Heart left ventricle (tissue), 13 donors: ENCODE measurements at regions not wholly inside any gene's neighbourhood (a gene's known extent, or its start where the extent isn't known, plus 50 kb on each side); places are given as distances from the start of the nearest gene placed in this dataset.

Experiments
- POLR2A ChIP-seq, 2 donors: fragments of 450-650 bp; IDR thresholded peaks; one replicate each; pipeline ENCODE4 v1.6.1; 2017; ENCODE audit warnings: antibody characterized with exemption in 2 of 2, mild to moderate bottlenecking in 2 of 2, moderate library complexity in 2 of 2
- TF ChIP-seq, protein P1 (sequence below), 12 donors: fragments of 200-600 bp; sonication (generic) in 4 of 12; IDR thresholded peaks; one replicate each; pipeline versions ENCODE4 v1.5.0 to v1.8.0; 2018 to 2022; ENCODE audit warnings: antibody characterized with exemption in 12 of 12, mild to moderate bottlenecking in 5 of 12
- donor health status: ischemic (EF 13 %, LVEDD 7.1; RV severe dilation, severe dysfunction).
- donor health status: DM: no; HTN: yes; CAD: no.
- donor health status: DM: no; HTN: no; CAD: no.
- donor health status: ischemic (EF 25% LVEDD 6.9; RV normal size, moderate dysfunction).
- donor health status: ischemic (EF 25% LVEDD 5.7; RV mildly dilated, moderate dysfunction).
- donor health status: ischemic (EF 35%, LVEDD 5.7; RV mildly dilated, moderate dysfunction).
- donor health status: nonischemic (EF 11% LVEDD 7.7; RV severe dilation, severe dysfunction).
- donor health status: DM: yes; HTN: yes; CAD: no.
- donor health status: PGD.
- donor health status: ischemic (EF 29% LVEDD 5.4; RV normal size, mild dysfunction).
- donor health status: nonischemic (EF 23%, LVEDD 6.1; RV moderate dilation, normal function).

DNA sequence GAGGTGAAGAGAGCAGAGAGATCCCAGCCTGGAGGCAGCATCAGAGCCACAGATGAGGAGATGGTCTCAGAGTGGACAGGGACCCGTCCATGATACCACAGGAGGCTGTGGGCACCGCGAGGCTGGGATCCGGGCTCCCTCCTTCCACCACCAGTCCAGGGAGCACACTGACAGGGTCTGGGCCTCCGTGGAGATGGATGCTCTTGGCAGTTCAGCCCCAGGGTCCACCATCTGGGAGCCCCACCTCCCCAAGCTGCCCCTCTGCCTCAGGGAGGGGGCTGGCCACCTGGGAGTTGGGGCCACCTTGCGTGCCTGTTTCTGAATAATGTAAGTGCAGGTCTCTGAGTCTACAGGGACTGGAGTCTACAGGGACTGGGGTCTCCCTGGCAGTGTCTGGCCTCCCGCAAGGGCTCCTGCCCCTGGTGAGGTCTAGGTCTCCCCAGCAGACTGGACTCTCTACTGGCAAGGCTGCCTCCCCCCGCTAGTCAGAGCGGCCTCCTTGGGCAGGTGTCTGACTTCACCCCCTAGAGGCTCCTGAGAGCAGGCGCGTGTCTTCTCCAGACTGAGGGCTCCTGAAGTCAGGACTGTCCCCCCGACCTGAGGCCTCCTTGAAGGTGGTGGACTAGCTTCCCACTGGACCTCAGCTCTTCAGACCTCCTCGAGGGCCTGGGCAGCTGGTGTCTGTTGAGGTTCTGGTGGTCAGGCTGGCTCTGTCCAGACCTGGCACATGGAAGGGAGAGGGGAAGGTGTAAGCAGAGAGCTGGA, 218.5 kb downstream of the PTPRU start:
- TF ChIP-seq, protein P1, sequence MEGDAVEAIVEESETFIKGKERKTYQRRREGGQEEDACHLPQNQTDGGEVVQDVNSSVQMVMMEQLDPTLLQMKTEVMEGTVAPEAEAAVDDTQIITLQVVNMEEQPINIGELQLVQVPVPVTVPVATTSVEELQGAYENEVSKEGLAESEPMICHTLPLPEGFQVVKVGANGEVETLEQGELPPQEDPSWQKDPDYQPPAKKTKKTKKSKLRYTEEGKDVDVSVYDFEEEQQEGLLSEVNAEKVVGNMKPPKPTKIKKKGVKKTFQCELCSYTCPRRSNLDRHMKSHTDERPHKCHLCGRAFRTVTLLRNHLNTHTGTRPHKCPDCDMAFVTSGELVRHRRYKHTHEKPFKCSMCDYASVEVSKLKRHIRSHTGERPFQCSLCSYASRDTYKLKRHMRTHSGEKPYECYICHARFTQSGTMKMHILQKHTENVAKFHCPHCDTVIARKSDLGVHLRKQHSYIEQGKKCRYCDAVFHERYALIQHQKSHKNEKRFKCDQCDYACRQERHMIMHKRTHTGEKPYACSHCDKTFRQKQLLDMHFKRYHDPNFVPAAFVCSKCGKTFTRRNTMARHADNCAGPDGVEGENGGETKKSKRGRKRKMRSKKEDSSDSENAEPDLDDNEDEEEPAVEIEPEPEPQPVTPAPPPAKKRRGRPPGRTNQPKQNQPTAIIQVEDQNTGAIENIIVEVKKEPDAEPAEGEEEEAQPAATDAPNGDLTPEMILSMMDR (IDR thresholded peaks at IDR 0.05) = no peak
- no peak for TF ChIP-seq POLR2A (IDR thresholded peaks at IDR 0.05)
